SKM-1 (cell line): ENCODE measurements at regions not wholly inside any gene's neighbourhood (a gene's known extent, or its start where the extent isn't known, plus 50 kb on each side); places are given as distances from the start of the nearest gene placed in this dataset.

ENCODE experiments used
- DNase-seq: peaks from one replicate; lab custom pipeline; 2025; ENCODE audit not compliant: unreplicated experiment; lab: John Stamatoyannopoulos, UW

- peak; percentile 54 for DNase-seq
These were observed 135.0 kb upstream of the TNFAIP3 start for GRCh38 chr6:137731960-137732616.

GRCh38 chr6:137733372-137733771 lies 133.7 kb upstream of the TNFAIP3 start:
- no peak for DNase-seq

- DNase-seq = no peak
These were observed 132.8 kb upstream of the TNFAIP3 start for GRCh38 chr6:137734005-137734874.

GRCh38 chr6:137734875-137735182 lies 132.2 kb upstream of the TNFAIP3 start:
- peak; percentile 82 for DNase-seq

- no peak for DNase-seq
These were observed 130.8 kb upstream of the TNFAIP3 start for GRCh38 chr6:137736048-137736818.

GRCh38 chr6:137736911-137737310 lies 130.1 kb upstream of the TNFAIP3 start:
- no peak for DNase-seq

- DNase-seq = no peak
These were observed 129.0 kb upstream of the TNFAIP3 start for GRCh38 chr6:137737836-137738596.

- DNase-seq = no peak
These were observed 128.0 kb upstream of the TNFAIP3 start for GRCh38 chr6:137738931-137739504.

- no peak for DNase-seq
These were observed 127.5 kb upstream of the TNFAIP3 start for GRCh38 chr6:137739544-137739943.

GRCh38 chr6:137740091-137740755 lies 126.8 kb upstream of the TNFAIP3 start:
- DNase-seq = no peak

- DNase-seq = no peak
These were observed 125.9 kb upstream of the TNFAIP3 start for GRCh38 chr6:137740967-137741761.

- DNase-seq = no peak
These were observed 123.6 kb upstream of the TNFAIP3 start for GRCh38 chr6:137743493-137743892.

- DNase-seq = no peak
These were observed 122.2 kb upstream of the TNFAIP3 start for GRCh38 chr6:137744877-137745276.

GRCh38 chr6:137745321-137745720 lies 121.7 kb upstream of the TNFAIP3 start:
- DNase-seq = no peak

- DNase-seq = no peak
These were observed 120.8 kb upstream of the TNFAIP3 start for GRCh38 chr6:137746264-137746663.

- DNase-seq = no peak
These were observed 117.3 kb upstream of the TNFAIP3 start for GRCh38 chr6:137749696-137750211.

GRCh38 chr6:137750297-137750696 lies 116.8 kb upstream of the TNFAIP3 start:
- no peak for DNase-seq

GRCh38 chr6:137751768-137752560 lies 115.1 kb upstream of the TNFAIP3 start:
- no peak for DNase-seq
